A673 (cell line): ENCODE measurements at regions not wholly inside any gene's neighbourhood (a gene's known extent, or its start where the extent isn't known, plus 50 kb on each side); places are given as distances from the start of the nearest gene placed in this dataset.
"Not testable (repeated sequence)": the region's sequence is repeated elsewhere in the genome, so short reads cannot be mapped to it uniquely, and the experiment has no call there.

Experiments used
- BruUV-seq: library from RNA; stranded (reverse); fragments of 400-500 nt; replicated peaks from 2 replicates; lab custom pipeline; 2021; lab: Mats Ljungman, UMichigan
- CTCF ChIA-PET: fragments of 300-600 bp; sonication (Branson Sonifier 250); formaldehyde crosslinking; loops from one replicate; lab custom pipeline; 2022; ENCODE audit warnings: antibody characterized with exemption; lab: Charles Lee
- POLR2A ChIA-PET: fragments of 300-600 bp; sonication (Branson Sonifier 250); formaldehyde crosslinking; loops from one replicate; lab custom pipeline; 2022; ENCODE audit warnings: antibody characterized with exemption; ENCODE audit not compliant: low non-redundant PET; lab: Charles Lee
- DNase-seq: peaks from one replicate; pipeline ENCODE4 v3.0.0-alpha.2; 2015; ENCODE audit warnings: low spot score
- H3K27ac ChIP-seq: fragments of 200-600 bp; sonication (generic); 2 replicates; pipeline ENCODE4 v1.5.1; 2016; ENCODE audit warnings: mixed run types, low read depth, mild to moderate bottlenecking, mixed read lengths, antibody characterized with exemption, low read length; ENCODE audit not compliant: poor library complexity, severe bottlenecking
- H3K27me3 ChIP-seq: fragments of 200-600 bp; sonication (generic); replicated peaks from 2 replicates; pipeline ENCODE4 v1.6.1; 2017; ENCODE audit warnings: mixed run types, low read depth, mild to moderate bottlenecking, mixed read lengths, antibody characterized with exemption, low read length; ENCODE audit not compliant: insufficient read depth, poor library complexity
- H3K36me3 ChIP-seq: fragments of 200-600 bp; sonication (generic); 2 replicates; pipeline ENCODE4 v1.6.1; 2016; ENCODE audit warnings: mixed run types, mild to moderate bottlenecking, mixed read lengths, antibody characterized with exemption, low read length; ENCODE audit not compliant: insufficient read depth, poor library complexity, severe bottlenecking
- H3K4me1 ChIP-seq: fragments of 200-600 bp; sonication (generic); 2 replicates; pipeline ENCODE4 v1.6.1; 2017; ENCODE audit warnings: mixed run types, mild to moderate bottlenecking, mixed read lengths, antibody characterized with exemption, low read length; ENCODE audit not compliant: insufficient read depth, poor library complexity, severe bottlenecking
- H3K4me3 ChIP-seq: fragments of 200-600 bp; sonication (generic); 2 replicates; pipeline ENCODE4 v1.5.1; 2016; ENCODE audit warnings: low read depth, mixed run types, mild to moderate bottlenecking, mixed read lengths, low read length; ENCODE audit not compliant: poor library complexity, severe bottlenecking
- H3K9me3 ChIP-seq: fragments of 200-600 bp; sonication (generic); 2 replicates; pipeline ENCODE4 v1.6.1; 2016; ENCODE audit warnings: mixed run types, low read depth, mild to moderate bottlenecking, mixed read lengths, antibody characterized with exemption, low read length; ENCODE audit not compliant: poor library complexity, severe bottlenecking
- CTCF ChIP-seq: fragments of 300-800, 200-600 bp; sonication (generic); conservative IDR thresholded peaks from 2 replicates; pipeline ENCODE4 v1.5.1; 2017; ENCODE audit warnings: low read depth, mild to moderate bottlenecking, antibody characterized with exemption, low read length, moderate library complexity, mixed read lengths
- EZH2 ChIP-seq: fragments of 200-600 bp; sonication (generic); IDR thresholded peaks from 2 replicates; pipeline ENCODE4 v1.6.1; 2017; ENCODE audit warnings: borderline replicate concordance, low read depth, mild to moderate bottlenecking, mixed read lengths, antibody characterized with exemption, low read length; ENCODE audit not compliant: poor library complexity, severe bottlenecking
- intact Hi-C: fragments of 100-400 bp; cut with micrococcal nuclease; formaldehyde crosslinking; loops from one replicate; pipeline ENCODE4 v1.10.0; 2022; ENCODE audit not compliant: unreplicated experiment

- ChIA-PET POLR2A (no interaction called here), CTCF (no interaction called here)
- no peaks in the 10 kb centered on the region for H3K27me3 ChIP-seq
- H3K4me3 ChIP-seq, result no peak overlapping the region
- DNase-seq, result no peak
- no peaks in the 10 kb centered on the region for H3K4me1 ChIP-seq
- intact Hi-C loops, result loop anchor here (10.0 kb wide), 1 partner anchor 526 kb away; no protein-coding TSS in a partner anchor
- no peak overlapping the region for H3K27ac ChIP-seq
- TF ChIP-seq EZH2, result no peak
- TF ChIP-seq CTCF, result no peak
- H3K36me3 ChIP-seq, result no peaks in the 10 kb centered on the region
- BruUV-seq, result no TSS peak
- no peaks in the 10 kb centered on the region for H3K9me3 ChIP-seq
These were observed 123.0 kb upstream of the HAND1 start for GRCh38 chr5:154601014-154601413.

DNA sequence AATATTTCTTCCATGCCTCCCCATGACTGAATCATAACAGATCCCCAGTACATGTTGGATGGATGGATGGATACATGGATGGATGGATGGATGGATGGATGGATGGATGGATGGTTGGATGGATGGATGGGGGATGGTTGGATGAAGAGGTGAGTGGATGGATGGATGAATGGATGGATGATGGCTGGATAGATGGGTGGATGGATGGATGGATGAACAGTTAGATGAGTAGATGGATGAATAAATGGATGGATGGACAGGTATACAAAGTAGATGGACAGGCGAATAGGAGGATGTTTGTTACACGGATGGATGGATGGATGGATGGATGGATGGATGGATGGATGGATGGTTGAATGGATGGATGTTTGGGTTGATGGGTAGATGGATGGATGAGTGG is 120.0 kb upstream of the HAND1 start:
- Histone ChIP-seq H3K36me3 (no peaks in the 10 kb centered on the region), H3K27me3 (no peaks in the 10 kb centered on the region), H3K4me1 (no peaks in the 10 kb centered on the region), H3K4me3 (no peak overlapping the region), H3K9me3 (no peaks in the 10 kb centered on the region), H3K27ac (no peak overlapping the region)
- POLR2A ChIA-PET, result no interaction called here
- intact Hi-C loops, result no loop called here
- BruUV-seq, result no TSS peak
- TF ChIP-seq CTCF, result no peak
- TF ChIP-seq EZH2, result no peak
- DNase-seq, result no peak
- CTCF ChIA-PET, result no interaction called here

GRCh38 chr5:154596844-154597243 is 118.8 kb upstream of the HAND1 start:
- BruUV-seq, DNase-seq, H3K27me3 ChIP-seq, H3K4me3 ChIP-seq, H3K9me3 ChIP-seq, H3K27ac ChIP-seq, H3K36me3 ChIP-seq, intact Hi-C loops, CTCF ChIA-PET, POLR2A ChIA-PET, H3K4me1 ChIP-seq: not testable (repeated sequence)

- Histone ChIP-seq H3K27me3 (no peaks in the 10 kb centered on the region), H3K4me1 (no peaks in the 10 kb centered on the region), H3K9me3 (no peaks in the 10 kb centered on the region), H3K36me3 (no peaks in the 10 kb centered on the region), H3K4me3 (no peak overlapping the region), H3K27ac (no peak overlapping the region)
- TF ChIP-seq CTCF (no peak), EZH2 (no peak)
- BruUV-seq, result no TSS peak
- POLR2A ChIA-PET, result no interaction called here
- intact Hi-C loops, result no loop called here
- CTCF ChIA-PET, result no interaction called here
- no peak for DNase-seq
These were observed 117.6 kb upstream of the HAND1 start for GRCh38 chr5:154595662-154596061.
